CD8-positive, alpha-beta memory T cell (primary cell): ENCODE measurements at regions not wholly inside any gene's neighbourhood (a gene's known extent, or its start where the extent isn't known, plus 50 kb on each side); places are given as distances from the start of the nearest gene placed in this dataset.
A peak's percentile ranks its signal among the peaks of the same experiment; 100 is the strongest.

Experiments used
- CTCF ChIA-PET: fragments of 350-600 bp; sonication (Branson Sonifier 250); formaldehyde crosslinking; loops from one replicate; lab custom pipeline; 2021; ENCODE audit warnings: antibody characterized with exemption; lab: Charles Lee
- POLR2A ChIA-PET: fragments of 350-600 bp; sonication (Branson Sonifier 250); formaldehyde crosslinking; loops from one replicate; lab custom pipeline; 2021; ENCODE audit warnings: antibody characterized with exemption; lab: Charles Lee
- DNase-seq, 5 donors: peaks; one replicate each; pipeline versions ENCODE4 v3.0.0 to v3.0.0-alpha.2; 2020 to 2022; ENCODE audit warnings: mixed read lengths in 1 of 5
- H3K27ac ChIP-seq: one replicate; pipeline ENCODE4 v1.7.0; 2013; ENCODE audit warnings: low read depth, mild to moderate bottlenecking, low read length, moderate library complexity
- H3K27me3 ChIP-seq: 2 replicates; pipeline ENCODE4 v1.7.0; 2013; ENCODE audit warnings: low read length, mild to moderate bottlenecking; ENCODE audit not compliant: insufficient read depth, poor library complexity, severe bottlenecking
- H3K36me3 ChIP-seq: 2 replicates; pipeline ENCODE4 v1.7.0; 2013; ENCODE audit warnings: mild to moderate bottlenecking, low read length, moderate library complexity; ENCODE audit not compliant: insufficient read depth
- H3K4me1 ChIP-seq: 2 replicates; pipeline ENCODE4 v1.7.0; 2013; ENCODE audit warnings: mild to moderate bottlenecking, low read length, moderate library complexity; ENCODE audit not compliant: insufficient read depth
- H3K4me3 ChIP-seq: 2 replicates; pipeline ENCODE4 v1.7.0; 2013; ENCODE audit warnings: mild to moderate bottlenecking, low read length
- H3K9me3 ChIP-seq: 2 replicates; pipeline ENCODE4 v1.7.0; 2013; ENCODE audit warnings: mild to moderate bottlenecking, low read length
- H3K27ac Mint-ChIP-seq, 8 donors: one replicate each; pipeline ENCODE4 v1.8.0; 2020 to 2021; ENCODE audit warnings: mixed read lengths in 8 of 8, mild to moderate bottlenecking in 6 of 8, inconsistent platforms in 3 of 8, moderate library complexity in 3 of 8
- H3K27me3 Mint-ChIP-seq, 2 donors: one replicate each; pipeline ENCODE4 v1.8.0; 2020 to 2021; ENCODE audit warnings: mixed read lengths in 2 of 2, mild to moderate bottlenecking in 1 of 2, moderate library complexity in 1 of 2
- H3K36me3 Mint-ChIP-seq, 3 donors: one replicate each; pipeline ENCODE4 v1.8.0; 2020 to 2021; ENCODE audit warnings: mixed read lengths in 3 of 3, inconsistent platforms in 1 of 3, mild to moderate bottlenecking in 1 of 3
- H3K4me1 Mint-ChIP-seq, 3 donors: one replicate each; pipeline ENCODE4 v1.8.0; 2020 to 2021; ENCODE audit warnings: mixed read lengths in 3 of 3, inconsistent platforms in 1 of 3, mild to moderate bottlenecking in 1 of 3
- H3K4me3 Mint-ChIP-seq, 7 donors: one replicate each; pipeline ENCODE4 v1.8.0; 2020 to 2021; ENCODE audit warnings: mixed read lengths in 7 of 7, mild to moderate bottlenecking in 6 of 7, moderate library complexity in 4 of 7, inconsistent platforms in 2 of 7
- H3K9me3 Mint-ChIP-seq, 5 donors: one replicate each; pipeline ENCODE4 v1.8.0; 2020 to 2022; ENCODE audit warnings: mixed read lengths in 5 of 5, mild to moderate bottlenecking in 3 of 5, moderate library complexity in 2 of 5, inconsistent platforms in 1 of 5

DNA sequence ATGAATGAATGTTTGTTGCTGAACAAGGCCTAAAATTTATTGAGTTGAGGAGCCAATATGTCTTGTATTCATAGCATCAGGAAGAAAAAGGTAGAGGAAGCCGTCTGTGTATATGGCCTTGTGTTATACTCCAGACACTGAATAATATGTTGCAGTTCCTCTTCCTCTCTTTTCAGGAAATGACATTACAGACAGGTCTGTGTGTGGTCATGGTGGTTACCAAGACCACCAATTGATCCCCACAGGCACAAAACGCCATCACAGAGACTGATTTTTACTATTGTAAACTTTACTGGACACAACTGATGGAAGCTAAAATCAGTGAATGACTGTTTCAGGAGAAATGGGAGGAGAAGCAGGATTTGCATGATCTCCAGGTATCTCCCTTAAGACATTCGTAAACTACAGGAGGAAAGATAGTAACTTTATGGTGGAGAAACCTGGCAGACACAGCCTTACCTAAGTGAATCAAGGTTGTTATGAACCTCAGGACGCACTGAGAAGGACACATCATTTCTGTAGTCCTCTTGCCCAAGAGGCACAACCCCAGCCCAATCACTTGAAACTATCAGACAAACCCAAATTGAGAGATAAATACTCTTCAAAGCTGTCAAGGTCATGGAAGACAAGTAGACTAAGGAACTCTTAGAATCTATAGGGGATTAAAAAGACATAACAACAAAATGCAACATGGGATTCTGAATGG lies 334.1 kb upstream of the RGS6 start:
- Mint-ChIP-seq H3K27ac (peak overlapping the region; percentile 1 to 90 (median 72)), H3K36me3 (peaks cover 8 to 37% (median 14%) of the 10 kb centered on the region in 3 donors), H3K4me3 (peak overlapping the region in 5 of 7 donors; percentile 5 to 45 (median 24)), H3K9me3 (peaks cover 4 to 12% (median 11%) of the 10 kb centered on the region in 5 donors), H3K27me3 (no peaks in the 10 kb centered on the region), H3K4me1 (peaks cover 44 to 68% (median 66%) of the 10 kb centered on the region in 3 donors)
- no peak for DNase-seq
- H3K4me3 ChIP-seq, result no peak overlapping the region
- no peaks in the 10 kb centered on the region for H3K36me3 ChIP-seq
- peaks cover 22% of the 10 kb centered on the region for H3K4me1 ChIP-seq
- no peaks in the 10 kb centered on the region for H3K27me3 ChIP-seq
- H3K27ac ChIP-seq, result no peak overlapping the region
- ChIA-PET POLR2A (no interaction called here), CTCF (interaction anchor here (0.6 kb wide), 1 partner anchor 253 kb away, joined by 3 read pairs; no protein-coding TSS in a partner anchor)
- H3K9me3 ChIP-seq, result peaks cover 7% of the 10 kb centered on the region

DNA sequence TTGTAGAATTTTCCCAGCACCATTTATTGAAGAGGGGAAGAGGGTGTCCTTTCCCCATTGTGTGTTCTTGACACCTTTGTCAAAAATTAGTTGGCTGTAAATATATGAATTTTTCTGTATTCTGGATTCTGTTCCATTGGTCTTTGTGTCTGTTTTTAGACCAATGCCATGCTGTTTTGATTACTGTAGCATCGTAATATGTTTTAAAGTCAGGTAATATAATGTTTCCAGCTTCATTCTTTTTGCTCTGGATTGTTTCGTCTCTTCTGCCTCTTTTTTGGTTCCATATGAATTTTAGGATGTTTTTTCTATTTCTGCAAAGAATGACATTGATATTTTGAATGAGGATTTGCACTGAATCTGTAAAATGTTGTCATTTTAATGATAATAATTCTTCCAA lies 331.9 kb upstream of the RGS6 start:
- Mint-ChIP-seq H3K27me3 (no peaks in the 10 kb centered on the region), H3K9me3 (peaks cover 9 to 18% (median 17%) of the 10 kb centered on the region in 5 donors), H3K4me1 (peaks cover 35 to 51% (median 51%) of the 10 kb centered on the region in 3 donors), H3K4me3 (no peak overlapping the region), H3K36me3 (peaks cover 13 to 40% (median 18%) of the 10 kb centered on the region in 3 donors), H3K27ac (no peak overlapping the region)
- Histone ChIP-seq H3K27ac (no peak overlapping the region), H3K27me3 (no peaks in the 10 kb centered on the region), H3K9me3 (peaks cover 7% of the 10 kb centered on the region), H3K4me1 (peaks cover 10% of the 10 kb centered on the region), H3K36me3 (no peaks in the 10 kb centered on the region), H3K4me3 (no peak overlapping the region)
- POLR2A ChIA-PET, result no interaction called here
- CTCF ChIA-PET, result no interaction called here
- no peak for DNase-seq

DNA sequence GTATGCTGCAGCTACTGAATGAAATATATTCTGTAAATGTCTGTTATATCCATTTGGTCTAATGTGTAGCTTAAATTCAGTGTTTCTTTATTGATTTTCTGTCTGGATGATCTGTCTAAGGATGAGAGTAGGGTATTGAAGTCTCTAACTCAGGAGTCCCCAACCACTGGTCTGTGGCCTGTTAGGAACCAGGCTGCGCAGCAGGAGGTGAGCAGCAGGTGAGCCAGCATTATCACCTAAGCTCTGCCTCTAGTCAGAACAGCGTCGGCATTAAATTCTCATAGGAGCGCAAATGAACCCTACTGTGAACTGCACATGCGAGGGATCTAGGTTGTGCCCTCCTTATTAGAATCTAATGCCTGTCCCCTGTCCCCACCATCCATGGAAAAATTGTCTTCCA lies 329.7 kb upstream of the RGS6 start:
- CTCF ChIA-PET, result no interaction called here

DNA sequence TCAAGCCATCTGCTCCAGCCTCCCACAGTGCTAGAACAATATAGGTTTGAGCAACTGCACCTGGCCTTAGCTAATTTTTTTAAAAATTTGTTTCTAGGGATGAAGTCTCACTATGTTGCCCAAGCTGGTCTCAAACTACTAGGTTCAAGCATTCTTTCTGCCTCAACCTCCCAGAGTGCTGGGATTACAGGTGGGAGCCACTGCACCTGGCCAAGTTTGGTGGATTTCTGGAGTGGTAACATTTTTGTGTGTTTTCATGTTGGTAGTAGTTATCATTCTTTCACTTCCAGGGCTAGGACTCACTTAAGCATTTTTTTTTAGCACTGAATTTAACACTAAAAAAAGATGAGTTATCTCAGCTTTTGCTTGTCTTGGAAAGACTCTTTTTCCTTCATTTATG lies 328.0 kb upstream of the RGS6 start:
- Histone ChIP-seq H3K36me3 (no peaks in the 10 kb centered on the region), H3K4me1 (peaks cover 9% of the 10 kb centered on the region), H3K4me3 (no peak overlapping the region), H3K27me3 (no peaks in the 10 kb centered on the region), H3K9me3 (peaks cover 7% of the 10 kb centered on the region), H3K27ac (no peak overlapping the region)
- ChIA-PET CTCF (no interaction called here), POLR2A (no interaction called here)
- Mint-ChIP-seq H3K27me3 (no peaks in the 10 kb centered on the region), H3K4me1 (peaks cover 34 to 49% (median 48%) of the 10 kb centered on the region in 3 donors), H3K27ac (no peak overlapping the region), H3K4me3 (no peak overlapping the region), H3K9me3 (peaks cover 11 to 19% (median 18%) of the 10 kb centered on the region in 5 donors), H3K36me3 (peaks cover 15 to 44% (median 15%) of the 10 kb centered on the region in 3 donors)
- DNase-seq, result no peak

More for the DNA sequence above, 329.7 kb upstream of the RGS6 start:
- H3K27ac Mint-ChIP-seq, result no peak overlapping the region
- no peaks in the 10 kb centered on the region for H3K27me3 Mint-ChIP-seq
- H3K4me3 Mint-ChIP-seq, result no peak overlapping the region
- no peak for DNase-seq
- H3K36me3 ChIP-seq, result no peaks in the 10 kb centered on the region
- no peak overlapping the region for H3K4me3 ChIP-seq
- no peak overlapping the region for H3K27ac ChIP-seq
- H3K4me1 Mint-ChIP-seq, result peaks cover 44 to 59% (median 57%) of the 10 kb centered on the region in 3 donors
- peaks cover 17% of the 10 kb centered on the region for H3K4me1 ChIP-seq
- peaks cover 15 to 44% (median 18%) of the 10 kb centered on the region in 3 donors for H3K36me3 Mint-ChIP-seq
- H3K9me3 ChIP-seq, result peaks cover 7% of the 10 kb centered on the region
- peaks cover 11 to 19% (median 18%) of the 10 kb centered on the region in 5 donors for H3K9me3 Mint-ChIP-seq
- no peaks in the 10 kb centered on the region for H3K27me3 ChIP-seq
- POLR2A ChIA-PET, result no interaction called here

DNA sequence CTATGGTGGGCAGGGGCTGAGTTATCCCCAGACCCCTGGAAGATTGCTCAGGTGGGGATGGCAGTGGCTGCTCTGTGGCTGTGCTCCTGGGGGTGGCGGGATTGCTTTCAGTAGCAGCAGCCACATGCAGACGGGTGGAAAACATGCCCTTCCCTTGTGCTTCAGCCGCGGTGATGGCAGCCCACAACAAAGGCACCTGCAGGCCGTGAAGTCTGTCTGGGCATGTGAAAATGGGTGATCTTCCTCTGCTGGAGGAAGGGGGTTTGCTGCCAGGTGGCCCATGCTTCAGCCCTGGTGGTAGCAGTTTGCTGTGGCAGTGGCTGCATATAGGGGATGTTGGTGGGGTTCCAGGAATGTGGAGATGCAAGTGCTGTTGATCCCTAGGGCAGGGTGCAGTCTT lies 326.2 kb upstream of the RGS6 start:
- DNase-seq, result peak in 1 of 5 donors; percentile 8
- Histone ChIP-seq H3K27me3 (no peaks in the 10 kb centered on the region), H3K9me3 (no peaks in the 10 kb centered on the region), H3K4me1 (peaks cover 9% of the 10 kb centered on the region), H3K36me3 (no peaks in the 10 kb centered on the region), H3K27ac (no peak overlapping the region), H3K4me3 (no peak overlapping the region)
- ChIA-PET POLR2A (no interaction called here), CTCF (no interaction called here)
- H3K4me3 Mint-ChIP-seq, result peak overlapping the region in 2 of 7 donors; percentile 3 to 10
- peak overlapping the region in 2 of 8 donors; percentile 17 to 26 for H3K27ac Mint-ChIP-seq
- peaks cover 33 to 47% (median 41%) of the 10 kb centered on the region in 3 donors for H3K4me1 Mint-ChIP-seq
- H3K36me3 Mint-ChIP-seq, result peaks cover 6 to 28% (median 11%) of the 10 kb centered on the region in 3 donors
- H3K9me3 Mint-ChIP-seq, result peaks cover 5 to 13% (median 8%) of the 10 kb centered on the region in 5 donors
- H3K27me3 Mint-ChIP-seq, result no peaks in the 10 kb centered on the region

DNA sequence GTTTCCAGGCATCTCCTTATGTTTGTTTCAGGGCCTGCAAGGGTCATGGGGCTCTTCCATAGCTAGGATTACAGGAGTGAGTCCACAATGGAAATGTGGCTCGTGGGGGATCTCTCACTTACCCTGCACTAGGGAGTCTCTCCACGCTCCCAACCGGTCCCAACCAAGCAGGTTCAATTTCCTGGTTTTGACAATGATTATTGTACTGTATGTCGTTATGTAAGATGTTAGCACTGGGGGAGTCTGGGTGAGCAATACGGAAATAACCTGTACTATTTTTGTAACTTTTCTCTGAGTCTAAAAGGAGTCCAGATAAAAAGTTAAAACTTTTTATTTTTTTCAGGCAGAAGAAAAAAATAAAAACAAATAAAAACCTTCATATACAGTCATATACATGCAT lies 325.7 kb upstream of the RGS6 start:
- peaks cover 9% of the 10 kb centered on the region for H3K4me1 ChIP-seq
- peaks cover 0 to 9% (median 8%) of the 10 kb centered on the region in 5 donors for H3K9me3 Mint-ChIP-seq
- no peaks in the 10 kb centered on the region for H3K36me3 ChIP-seq
- H3K27ac Mint-ChIP-seq, result peak overlapping the region in 2 of 8 donors; percentile 26 to 33
- CTCF ChIA-PET, result no interaction called here
- no peak overlapping the region for H3K4me3 ChIP-seq
- H3K36me3 Mint-ChIP-seq, result peaks cover 5 to 25% (median 11%) of the 10 kb centered on the region in 3 donors
- no peaks in the 10 kb centered on the region for H3K27me3 Mint-ChIP-seq
- no peaks in the 10 kb centered on the region for H3K9me3 ChIP-seq
- H3K4me3 Mint-ChIP-seq, result peak overlapping the region in 1 of 7 donors; percentile 10
- peaks cover 33 to 45% (median 41%) of the 10 kb centered on the region in 3 donors for H3K4me1 Mint-ChIP-seq
- no peaks in the 10 kb centered on the region for H3K27me3 ChIP-seq
- no peak for DNase-seq
- POLR2A ChIA-PET, result no interaction called here
- no peak overlapping the region for H3K27ac ChIP-seq

DNA sequence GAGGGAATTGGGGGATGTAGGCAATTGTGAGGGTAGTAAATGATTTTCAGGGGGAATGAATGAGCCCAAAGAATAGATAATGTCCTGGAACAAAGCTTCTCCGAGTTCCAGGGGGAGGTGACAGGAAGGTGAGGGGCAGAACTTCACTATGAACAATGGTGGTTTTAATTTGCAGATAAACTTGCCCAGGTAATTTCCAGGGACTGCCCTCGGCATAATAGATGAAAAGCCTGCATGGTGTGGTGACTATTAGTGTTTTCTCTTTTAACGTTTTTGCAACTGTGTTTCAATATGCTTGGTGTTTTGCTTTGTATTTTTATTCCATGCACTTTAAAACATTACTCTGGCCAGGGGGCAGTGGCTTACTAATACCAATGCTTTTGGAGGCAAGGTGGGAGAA lies 325.2 kb upstream of the RGS6 start:
- H3K27ac Mint-ChIP-seq, result peak overlapping the region in 1 of 8 donors; percentile 5
- H3K9me3 Mint-ChIP-seq, result peaks cover 0 to 8% (median 7%) of the 10 kb centered on the region in 5 donors
- ChIA-PET POLR2A (no interaction called here), CTCF (no interaction called here)
- no peaks in the 10 kb centered on the region for H3K27me3 Mint-ChIP-seq
- H3K4me3 Mint-ChIP-seq, result peak overlapping the region in 1 of 7 donors; percentile 5
- Histone ChIP-seq H3K9me3 (no peaks in the 10 kb centered on the region), H3K4me3 (no peak overlapping the region), H3K4me1 (peaks cover 9% of the 10 kb centered on the region), H3K27ac (no peak overlapping the region), H3K27me3 (no peaks in the 10 kb centered on the region), H3K36me3 (no peaks in the 10 kb centered on the region)
- DNase-seq, result no peak
- H3K4me1 Mint-ChIP-seq, result peaks cover 32 to 41% (median 40%) of the 10 kb centered on the region in 3 donors
- peaks cover 5 to 21% (median 9%) of the 10 kb centered on the region in 3 donors for H3K36me3 Mint-ChIP-seq

DNA sequence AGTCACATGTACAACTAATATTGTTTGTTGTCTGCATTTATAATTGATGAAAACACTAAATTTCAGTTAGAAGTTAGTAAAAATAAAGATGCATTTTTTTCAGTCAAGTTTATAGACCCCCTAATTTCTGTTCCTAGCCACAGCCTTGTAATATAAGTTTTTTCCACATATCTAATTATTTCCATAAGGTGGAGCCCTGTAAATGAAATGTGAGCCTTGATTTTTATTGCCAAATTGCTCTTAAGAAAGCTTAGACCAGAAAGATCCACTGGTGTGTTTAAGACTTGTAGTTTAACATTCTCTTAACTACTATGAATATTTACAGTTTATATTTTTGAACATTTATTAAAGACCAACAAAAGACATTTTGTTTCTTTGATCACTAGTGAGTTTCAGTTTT lies 322.1 kb upstream of the RGS6 start:
- ChIA-PET CTCF (no interaction called here), POLR2A (no interaction called here)
- Mint-ChIP-seq H3K4me1 (peaks cover 26 to 41% (median 39%) of the 10 kb centered on the region in 3 donors), H3K9me3 (peaks cover 0 to 4% (median 4%) of the 10 kb centered on the region in 5 donors), H3K27me3 (no peaks in the 10 kb centered on the region), H3K36me3 (peaks cover 2 to 10% (median 8%) of the 10 kb centered on the region in 3 donors), H3K4me3 (no peak overlapping the region), H3K27ac (no peak overlapping the region)
- H3K4me3 ChIP-seq, result no peak overlapping the region
- H3K27ac ChIP-seq, result no peak overlapping the region
- no peak for DNase-seq
- H3K9me3 ChIP-seq, result no peaks in the 10 kb centered on the region
- peaks cover 9% of the 10 kb centered on the region for H3K4me1 ChIP-seq
- H3K36me3 ChIP-seq, result no peaks in the 10 kb centered on the region
- H3K27me3 ChIP-seq, result no peaks in the 10 kb centered on the region
